ENCODE measurements at regions not wholly inside any gene's neighbourhood (a gene's known extent, or its start where the extent isn't known, plus 50 kb on each side); places are given as distances from the start of the nearest gene placed in this dataset.

DNA sequence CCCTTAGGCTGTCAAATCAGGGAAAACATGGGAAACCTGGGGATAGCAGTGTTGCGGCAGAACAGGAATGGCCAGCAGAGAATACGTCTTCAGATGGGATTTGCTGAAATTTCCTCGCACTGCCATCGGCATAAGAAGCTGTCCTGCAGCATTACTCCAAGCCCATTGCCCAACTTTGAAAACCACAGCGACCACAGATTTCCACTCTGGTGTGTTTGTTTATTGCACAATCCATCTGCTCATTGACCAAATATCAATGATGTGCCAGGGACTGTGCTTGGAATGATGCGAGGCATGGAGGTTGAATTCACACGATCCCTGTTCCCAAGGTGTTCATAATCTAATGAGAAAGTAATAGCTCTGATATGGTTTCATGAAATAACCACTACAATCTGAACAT lies 383.3 kb upstream of the MYT1L start:
- no peak overlapping the region for H2AFZ ChIP-seq (ENCODE audit: low read length)
- DNase-seq (ENCODE audit: low spot score), result no peak
- H3K36me3 ChIP-seq (ENCODE audit: insufficient read depth, low read length), result no peaks in the 10 kb centered on the region
- no peaks in the 10 kb centered on the region for H3K9me3 ChIP-seq (ENCODE audit: low read length)
- no peak for TF ChIP-seq EZH2phosphoT487 (IDR thresholded peaks at IDR 0.05; ENCODE audit: borderline replicate concordance, low read depth, low read length)
- TF ChIP-seq CTCF (conservative IDR thresholded peaks at IDR 0.05; ENCODE audit: low read length), result no peak
- intact Hi-C loops (cut with micrococcal nuclease; ENCODE audit: unreplicated experiment), result no loop called here
- BruUV-seq (replicated peaks), result no TSS peak
- no peaks in the 10 kb centered on the region for H4K20me1 ChIP-seq (ENCODE audit: insufficient read depth, low read length)
- CTCF ChIA-PET (ENCODE audit: unreplicated experiment), result no interaction called here
- H3K4me1 ChIP-seq (ENCODE audit: insufficient read depth, low read length, poor library complexity, severe bottlenecking), result no peaks in the 10 kb centered on the region
- H3K79me2 ChIP-seq (ENCODE audit: insufficient read depth, low read depth, low read length), result no peaks in the 10 kb centered on the region
- POLR2A ChIA-PET, result no interaction called here
- no peaks in the 10 kb centered on the region for H3K9me2 ChIP-seq (ENCODE audit: insufficient read depth, low read length)
- H3K4me2 ChIP-seq (ENCODE audit: low read length), result no peak overlapping the region
- no peak overlapping the region for H3K4me3 ChIP-seq (ENCODE audit: low read depth, low read length, poor library complexity, severe bottlenecking)
- H3K27ac ChIP-seq (ENCODE audit: low read depth, low read length, poor library complexity, severe bottlenecking), result no peak overlapping the region

- TF ChIP-seq EZH2phosphoT487 (IDR thresholded peaks at IDR 0.05; ENCODE audit: borderline replicate concordance, low read depth, low read length), result no peak
- Histone ChIP-seq H3K4me3 (ENCODE audit: low read depth, low read length, poor library complexity, severe bottlenecking) (no peak overlapping the region), H3K9me3 (ENCODE audit: low read length) (no peaks in the 10 kb centered on the region), H3K79me2 (ENCODE audit: insufficient read depth, low read depth, low read length) (no peaks in the 10 kb centered on the region), H3K4me2 (ENCODE audit: low read length) (no peak overlapping the region), H3K4me1 (ENCODE audit: insufficient read depth, low read length, poor library complexity, severe bottlenecking) (peaks cover 23% of the 10 kb centered on the region), H2AFZ (ENCODE audit: low read length) (no peak overlapping the region), H3K9me2 (ENCODE audit: insufficient read depth, low read length) (no peaks in the 10 kb centered on the region), H3K27ac (ENCODE audit: low read depth, low read length, poor library complexity, severe bottlenecking) (no peak overlapping the region), H4K20me1 (ENCODE audit: insufficient read depth, low read length) (no peaks in the 10 kb centered on the region), H3K36me3 (ENCODE audit: insufficient read depth, low read length) (no peaks in the 10 kb centered on the region)
- intact Hi-C loops (cut with micrococcal nuclease; ENCODE audit: unreplicated experiment), result no loop called here
- BruUV-seq (replicated peaks), result no TSS peak
- ChIA-PET CTCF (ENCODE audit: unreplicated experiment) (no interaction called here), POLR2A (no interaction called here)
- no peak for DNase-seq (ENCODE audit: low spot score)
These were observed 378.3 kb upstream of the MYT1L start for GRCh38 chr2:2709431-2709770.

DNA sequence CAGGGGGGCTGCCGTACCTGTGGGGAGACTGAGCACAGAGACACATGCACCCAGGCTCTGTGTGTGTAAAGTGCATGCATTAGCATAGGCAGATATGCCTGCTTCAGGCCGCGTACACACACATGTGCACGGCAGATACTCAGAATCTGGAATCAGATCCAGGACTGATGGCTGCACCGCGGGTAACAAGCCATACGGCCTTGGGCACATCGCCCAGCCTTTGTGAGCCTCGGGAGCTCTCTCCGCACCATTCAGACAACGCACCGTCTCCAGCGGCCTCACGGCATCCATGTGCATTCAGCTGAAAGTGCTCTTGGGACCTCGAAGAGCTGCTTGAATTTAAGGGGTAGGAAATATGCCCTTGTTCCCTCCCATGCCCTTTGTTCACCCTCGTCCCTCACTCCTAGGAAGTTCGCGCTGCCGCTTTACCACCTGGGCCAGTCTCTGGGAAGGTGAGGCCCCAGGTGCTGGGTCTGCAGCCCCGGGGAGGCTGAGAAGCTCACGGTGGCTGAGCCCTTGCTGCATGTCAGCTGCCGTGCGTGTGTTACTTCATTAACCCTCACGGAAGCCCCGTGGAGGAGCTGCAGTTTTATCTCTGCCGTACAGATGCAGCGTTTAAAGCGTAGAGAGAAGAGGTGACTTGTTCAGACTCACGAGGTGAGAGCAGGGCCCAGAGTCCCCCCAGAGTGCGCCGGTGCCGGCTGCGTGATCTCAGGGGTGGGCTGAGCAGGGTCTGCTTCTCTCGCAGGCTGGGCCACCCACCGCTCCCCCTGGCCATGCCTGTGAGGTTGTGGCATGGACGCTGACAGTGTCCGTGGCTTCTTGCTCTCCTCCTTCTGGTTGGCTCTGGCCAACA lies 377.7 kb upstream of the MYT1L start:
- no peaks in the 10 kb centered on the region for H4K20me1 ChIP-seq (ENCODE audit: insufficient read depth, low read length)
- H3K4me3 ChIP-seq (ENCODE audit: low read depth, low read length, poor library complexity, severe bottlenecking), result no peak overlapping the region
- ChIA-PET CTCF (ENCODE audit: unreplicated experiment) (no interaction called here), POLR2A (no interaction called here)
- H3K4me2 ChIP-seq (ENCODE audit: low read length), result peak overlapping the region; percentile 54; the same call in 1 of the 2 replicates
- H3K36me3 ChIP-seq (ENCODE audit: insufficient read depth, low read length), result no peaks in the 10 kb centered on the region
- H2AFZ ChIP-seq (ENCODE audit: low read length), result peak overlapping the region; percentile 75; the same call in 1 of the 2 replicates
- H3K4me1 ChIP-seq (ENCODE audit: insufficient read depth, low read length, poor library complexity, severe bottlenecking), result peaks cover 23% of the 10 kb centered on the region
- H3K79me2 ChIP-seq (ENCODE audit: insufficient read depth, low read depth, low read length), result no peaks in the 10 kb centered on the region
- BruUV-seq (replicated peaks), result no TSS peak
- no peak for DNase-seq (ENCODE audit: low spot score)
- H3K9me3 ChIP-seq (ENCODE audit: low read length), result no peaks in the 10 kb centered on the region
- no peak overlapping the region for H3K27ac ChIP-seq (ENCODE audit: low read depth, low read length, poor library complexity, severe bottlenecking)
- TF ChIP-seq CTCF (conservative IDR thresholded peaks at IDR 0.05; ENCODE audit: low read length), result no peak
- TF ChIP-seq EZH2phosphoT487 (IDR thresholded peaks at IDR 0.05; ENCODE audit: borderline replicate concordance, low read depth, low read length), result no peak
- no peaks in the 10 kb centered on the region for H3K9me2 ChIP-seq (ENCODE audit: insufficient read depth, low read length)
- intact Hi-C loops (cut with micrococcal nuclease; ENCODE audit: unreplicated experiment), result no loop called here
